ENCODE measurements at regions not wholly inside any gene's neighbourhood (a gene's known extent, or its start where the extent isn't known, plus 50 kb on each side); places are given as distances from the start of the nearest gene placed in this dataset.

DNA sequence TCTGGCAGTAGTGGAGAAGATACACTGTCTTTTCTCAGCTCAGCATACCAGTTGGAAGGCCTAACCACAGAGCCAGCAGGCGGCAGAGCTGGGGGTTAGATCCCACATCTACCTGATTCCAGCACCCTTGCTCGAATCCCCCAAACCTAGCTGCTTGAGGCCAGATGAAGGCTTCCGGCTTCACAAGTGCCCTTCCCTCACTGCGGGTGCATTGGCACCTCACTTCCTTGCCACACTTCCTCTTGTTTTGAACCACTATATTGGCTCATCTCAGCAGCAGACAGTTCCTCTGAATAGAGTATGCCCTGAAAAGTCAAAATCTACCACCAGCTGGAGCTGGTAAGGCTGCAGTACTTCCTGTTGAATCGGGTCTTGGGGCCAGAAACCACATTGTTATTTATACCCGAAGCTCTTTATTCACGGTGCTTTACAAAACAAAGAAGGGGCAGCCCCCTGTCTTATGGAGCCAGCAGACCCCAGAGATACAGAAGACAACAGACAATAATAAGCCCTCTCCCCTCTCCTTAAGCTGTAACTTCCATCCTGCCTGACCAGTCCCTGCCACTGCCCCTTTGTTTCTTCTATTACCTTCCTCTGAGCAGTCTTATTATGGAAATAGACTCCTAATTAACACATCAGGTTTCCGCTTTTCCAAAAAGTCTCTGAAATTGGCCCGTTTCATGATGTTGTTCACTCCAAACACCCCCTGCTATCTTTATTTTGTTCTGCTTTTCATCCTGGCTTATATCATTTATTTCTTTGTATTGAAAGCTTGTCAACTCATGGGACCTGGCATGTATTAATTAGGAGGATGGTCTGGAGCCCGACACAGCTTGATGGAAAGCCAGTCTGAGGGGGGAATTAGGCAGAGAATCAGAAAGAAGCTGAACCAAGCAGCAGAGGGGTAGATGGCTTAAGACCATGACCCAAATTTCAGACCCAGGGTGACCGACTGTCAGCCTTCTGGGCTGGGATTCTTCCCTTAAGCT lies 233.5 kb downstream of the EFCAB11 start:
- TF ChIP-seq, protein P1, sequence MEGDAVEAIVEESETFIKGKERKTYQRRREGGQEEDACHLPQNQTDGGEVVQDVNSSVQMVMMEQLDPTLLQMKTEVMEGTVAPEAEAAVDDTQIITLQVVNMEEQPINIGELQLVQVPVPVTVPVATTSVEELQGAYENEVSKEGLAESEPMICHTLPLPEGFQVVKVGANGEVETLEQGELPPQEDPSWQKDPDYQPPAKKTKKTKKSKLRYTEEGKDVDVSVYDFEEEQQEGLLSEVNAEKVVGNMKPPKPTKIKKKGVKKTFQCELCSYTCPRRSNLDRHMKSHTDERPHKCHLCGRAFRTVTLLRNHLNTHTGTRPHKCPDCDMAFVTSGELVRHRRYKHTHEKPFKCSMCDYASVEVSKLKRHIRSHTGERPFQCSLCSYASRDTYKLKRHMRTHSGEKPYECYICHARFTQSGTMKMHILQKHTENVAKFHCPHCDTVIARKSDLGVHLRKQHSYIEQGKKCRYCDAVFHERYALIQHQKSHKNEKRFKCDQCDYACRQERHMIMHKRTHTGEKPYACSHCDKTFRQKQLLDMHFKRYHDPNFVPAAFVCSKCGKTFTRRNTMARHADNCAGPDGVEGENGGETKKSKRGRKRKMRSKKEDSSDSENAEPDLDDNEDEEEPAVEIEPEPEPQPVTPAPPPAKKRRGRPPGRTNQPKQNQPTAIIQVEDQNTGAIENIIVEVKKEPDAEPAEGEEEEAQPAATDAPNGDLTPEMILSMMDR (IDR thresholded peaks at IDR 0.05; ENCODE audit: low read depth, low read length): peak; percentile 19
- no peak for TF ChIP-seq EZH2phosphoT487 (IDR thresholded peaks at IDR 0.05; ENCODE audit: low read depth)

All from OCI-LY3 (cell line).